ENCODE measurements at regions not wholly inside any gene's neighbourhood (a gene's known extent, or its start where the extent isn't known, plus 50 kb on each side); places are given as distances from the start of the nearest gene placed in this dataset.

GRCh38 chr18:37649416-37649815, 83.8 kb upstream of the CELF4 start:
- no peak overlapping the region for H3K9ac ChIP-seq
- no peak overlapping the region for H3K4me2 ChIP-seq
- H3K4me1 ChIP-seq, result no peaks in the 10 kb centered on the region
- no peaks in the 10 kb centered on the region for H4K20me1 ChIP-seq
- H3K27me3 ChIP-seq, result no peaks in the 10 kb centered on the region
- H3K27ac ChIP-seq, result no peak overlapping the region
- no peak for TF ChIP-seq Cebpa-rat (IDR thresholded peaks at IDR 0.05)
- H3K4me3 ChIP-seq, result no peak overlapping the region
- H3K36me3 ChIP-seq, result no peaks in the 10 kb centered on the region
- H3K9me3 ChIP-seq, result peaks cover 7% of the 10 kb centered on the region

DNA sequence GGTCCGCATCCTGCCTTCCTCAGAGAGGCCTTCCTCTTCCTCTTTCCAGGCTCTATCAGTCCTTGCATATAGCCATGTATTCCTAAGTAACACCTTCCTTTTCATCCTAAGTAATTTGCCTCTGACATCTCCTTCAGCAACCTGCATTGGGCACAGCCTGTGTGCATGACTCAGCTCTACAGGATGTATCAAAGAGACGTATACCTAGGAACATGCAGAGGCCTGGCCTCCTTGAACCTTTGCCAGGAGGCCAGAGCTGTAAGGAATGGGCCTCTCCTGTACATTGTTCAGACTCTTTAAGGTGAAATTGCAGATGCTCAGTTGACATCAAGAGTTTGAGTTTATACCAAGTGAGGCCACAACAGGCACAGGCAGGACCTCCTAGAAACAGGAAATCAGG, 76.0 kb upstream of the CELF4 start:
- Histone ChIP-seq H3K9me3 (peaks cover 13% of the 10 kb centered on the region), H3K36me3 (no peaks in the 10 kb centered on the region), H4K20me1 (no peaks in the 10 kb centered on the region), H3K27ac (no peak overlapping the region), H3K9ac (no peak overlapping the region), H3K27me3 (no peaks in the 10 kb centered on the region), H3K4me3 (no peak overlapping the region), H3K4me1 (no peaks in the 10 kb centered on the region), H3K4me2 (no peak overlapping the region)
- no peak for TF ChIP-seq Cebpa-rat (IDR thresholded peaks at IDR 0.05)

GRCh38 chr18:37640504-37640903, 74.9 kb upstream of the CELF4 start:
- H3K27me3 ChIP-seq, result no peaks in the 10 kb centered on the region

GRCh38 chr18:37639846-37640245, 74.2 kb upstream of the CELF4 start:
- Histone ChIP-seq H3K27ac (no peak overlapping the region), H4K20me1 (no peaks in the 10 kb centered on the region), H3K27me3 (no peaks in the 10 kb centered on the region), H3K4me3 (no peak overlapping the region), H3K36me3 (no peaks in the 10 kb centered on the region), H3K9ac (no peak overlapping the region), H3K4me1 (no peaks in the 10 kb centered on the region), H3K4me2 (no peak overlapping the region), H3K9me3 (peaks cover 12% of the 10 kb centered on the region)
- TF ChIP-seq Cebpa-rat (IDR thresholded peaks at IDR 0.05), result no peak

More at GRCh38 chr18:37640504-37640903, 74.9 kb upstream of the CELF4 start:
- H3K27ac ChIP-seq, result no peak overlapping the region
- TF ChIP-seq Cebpa-rat (IDR thresholded peaks at IDR 0.05), result no peak
- peaks cover 12% of the 10 kb centered on the region for H3K9me3 ChIP-seq
- no peak overlapping the region for H3K9ac ChIP-seq
- H3K4me2 ChIP-seq, result no peak overlapping the region
- no peaks in the 10 kb centered on the region for H4K20me1 ChIP-seq
- no peak overlapping the region for H3K4me3 ChIP-seq
- no peaks in the 10 kb centered on the region for H3K36me3 ChIP-seq
- H3K4me1 ChIP-seq, result no peaks in the 10 kb centered on the region

- Histone ChIP-seq H3K27ac (no peak overlapping the region), H3K4me2 (no peak overlapping the region), H3K9ac (no peak overlapping the region), H3K4me3 (no peak overlapping the region), H3K27me3 (no peaks in the 10 kb centered on the region), H4K20me1 (no peaks in the 10 kb centered on the region), H3K4me1 (no peaks in the 10 kb centered on the region), H3K9me3 (no peaks in the 10 kb centered on the region), H3K36me3 (no peaks in the 10 kb centered on the region)
- no peak for TF ChIP-seq Cebpa-rat (IDR thresholded peaks at IDR 0.05)
Measured at GRCh38 chr18:37637478-37637850, 71.9 kb upstream of the CELF4 start.

GRCh38 chr18:37636831-37637477, 71.4 kb upstream of the CELF4 start:
- no peak for TF ChIP-seq Cebpa-rat (IDR thresholded peaks at IDR 0.05)
- no peak overlapping the region for H3K9ac ChIP-seq
- H3K36me3 ChIP-seq, result no peaks in the 10 kb centered on the region
- no peaks in the 10 kb centered on the region for H3K4me1 ChIP-seq
- H3K4me2 ChIP-seq, result no peak overlapping the region
- H4K20me1 ChIP-seq, result no peaks in the 10 kb centered on the region
- no peaks in the 10 kb centered on the region for H3K27me3 ChIP-seq
- no peak overlapping the region for H3K4me3 ChIP-seq
- H3K9me3 ChIP-seq, result no peaks in the 10 kb centered on the region
- H3K27ac ChIP-seq, result no peak overlapping the region

DNA sequence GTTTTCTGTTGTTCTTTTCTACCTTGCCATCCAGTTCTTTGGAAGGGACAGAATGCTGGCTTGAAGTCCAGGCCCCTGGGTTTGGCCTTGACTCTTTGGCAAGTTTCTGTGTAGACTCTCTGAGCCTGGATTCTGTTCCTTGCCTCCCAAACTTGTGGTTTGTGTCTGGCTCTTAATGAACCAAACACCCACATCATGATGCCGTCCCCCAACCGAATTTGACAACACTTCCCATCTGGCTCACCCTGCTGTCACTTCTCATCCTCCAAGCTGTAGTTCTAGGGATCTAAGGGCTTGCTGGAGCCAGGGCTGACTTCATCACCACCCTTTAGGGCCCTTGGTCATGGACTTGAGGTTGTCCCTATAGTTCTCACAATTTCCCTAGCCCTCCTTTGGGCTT, 68.9 kb upstream of the CELF4 start:
- H3K9ac ChIP-seq, result no peak overlapping the region
- no peak overlapping the region for H3K4me3 ChIP-seq
- H3K27ac ChIP-seq, result no peak overlapping the region
- H3K4me1 ChIP-seq, result no peaks in the 10 kb centered on the region
- no peaks in the 10 kb centered on the region for H3K36me3 ChIP-seq
- H3K9me3 ChIP-seq, result no peaks in the 10 kb centered on the region
- H3K27me3 ChIP-seq, result no peaks in the 10 kb centered on the region
- no peak overlapping the region for H3K4me2 ChIP-seq
- no peak for TF ChIP-seq Cebpa-rat (IDR thresholded peaks at IDR 0.05)
- H4K20me1 ChIP-seq, result no peaks in the 10 kb centered on the region

- no peak overlapping the region for H3K4me2 ChIP-seq
- no peak overlapping the region for H3K27ac ChIP-seq
- peak; percentile 80 for TF ChIP-seq Cebpa-rat (IDR thresholded peaks at IDR 0.05)
- no peaks in the 10 kb centered on the region for H3K36me3 ChIP-seq
- no peaks in the 10 kb centered on the region for H4K20me1 ChIP-seq
- no peaks in the 10 kb centered on the region for H3K9me3 ChIP-seq
- H3K4me3 ChIP-seq, result no peak overlapping the region
- no peak overlapping the region for H3K9ac ChIP-seq
- H3K4me1 ChIP-seq, result no peaks in the 10 kb centered on the region
- H3K27me3 ChIP-seq, result no peaks in the 10 kb centered on the region
Measured at GRCh38 chr18:37631422-37631821, 65.8 kb upstream of the CELF4 start.

GRCh38 chr18:37630334-37630733, 64.7 kb upstream of the CELF4 start:
- TF ChIP-seq Cebpa-rat (IDR thresholded peaks at IDR 0.05), result no peak
- H3K9me3 ChIP-seq, result no peaks in the 10 kb centered on the region
- no peak overlapping the region for H3K4me3 ChIP-seq
- no peak overlapping the region for H3K27ac ChIP-seq
- no peak overlapping the region for H3K9ac ChIP-seq
- H3K4me2 ChIP-seq, result no peak overlapping the region
- no peaks in the 10 kb centered on the region for H4K20me1 ChIP-seq
- H3K36me3 ChIP-seq, result no peaks in the 10 kb centered on the region
- H3K27me3 ChIP-seq, result no peaks in the 10 kb centered on the region
- H3K4me1 ChIP-seq, result no peaks in the 10 kb centered on the region

GRCh38 chr18:37628470-37629220, 63.0 kb upstream of the CELF4 start:
- Histone ChIP-seq H3K4me2 (no peak overlapping the region), H3K27me3 (no peaks in the 10 kb centered on the region), H3K4me3 (no peak overlapping the region), H3K9ac (no peak overlapping the region), H3K36me3 (no peaks in the 10 kb centered on the region), H4K20me1 (no peaks in the 10 kb centered on the region), H3K4me1 (no peaks in the 10 kb centered on the region), H3K27ac (no peak overlapping the region), H3K9me3 (no peaks in the 10 kb centered on the region)
- TF ChIP-seq Cebpa-rat (IDR thresholded peaks at IDR 0.05), result no peak
